ENCODE measurements at regions not wholly inside any gene's neighbourhood (a gene's known extent, or its start where the extent isn't known, plus 50 kb on each side); places are given as distances from the start of the nearest gene placed in this dataset.
A peak's percentile ranks its signal among the peaks of the same experiment; 100 is the strongest.

DNA sequence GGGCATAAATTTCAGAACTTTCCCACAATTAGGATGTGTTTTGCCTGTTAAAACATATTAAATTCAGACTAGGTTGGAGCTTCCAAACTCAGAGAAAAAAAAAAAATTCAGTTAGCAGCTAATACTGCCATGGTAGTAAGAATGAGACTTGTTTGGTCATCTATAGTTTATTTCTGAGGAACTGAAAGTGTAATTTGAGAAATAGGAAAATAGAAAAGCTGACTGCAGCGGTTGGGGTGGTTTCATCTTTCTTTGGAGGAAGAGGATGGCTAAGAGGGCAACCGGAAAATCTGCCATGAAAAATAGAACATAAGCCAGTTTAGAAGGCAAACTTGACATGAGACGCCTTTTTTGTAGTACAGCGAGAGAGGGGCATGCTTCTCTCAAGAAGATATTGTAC lies 371.2 kb upstream of the ROBO2 start:
- Histone ChIP-seq H3K9ac (ENCODE audit: low read length) (no peak overlapping the region), H3K4me2 (ENCODE audit: low read length) (peak overlapping the region; percentile 4; the same call in 1 of the 2 replicates), H3K36me3 (replicated peaks; ENCODE audit: low read depth, low read length) (peaks cover 4% of the 10 kb centered on the region), H3K9me3 (ENCODE audit: insufficient read depth, low read length) (0 out of 2 replicates have a peak, but pooled peaks cover 7% of the 10 kb centered on the region), H4K20me1 (ENCODE audit: insufficient read depth, low read length) (no peaks in the 10 kb centered on the region), H3K27ac (ENCODE audit: low read length) (no peak overlapping the region), H3K4me3 (ENCODE audit: low read length) (no peak overlapping the region), H2AFZ (ENCODE audit: low read depth, low read length) (no peak overlapping the region), H3K27me3 (ENCODE audit: low read depth, low read length) (peaks cover 2% of the 10 kb centered on the region; the same call in 1 of the 2 replicates), H3K79me2 (ENCODE audit: low read length) (no peaks in the 10 kb centered on the region), H3K4me1 (ENCODE audit: low read length) (peaks cover 17% of the 10 kb centered on the region)
- TF ChIP-seq, protein P1, sequence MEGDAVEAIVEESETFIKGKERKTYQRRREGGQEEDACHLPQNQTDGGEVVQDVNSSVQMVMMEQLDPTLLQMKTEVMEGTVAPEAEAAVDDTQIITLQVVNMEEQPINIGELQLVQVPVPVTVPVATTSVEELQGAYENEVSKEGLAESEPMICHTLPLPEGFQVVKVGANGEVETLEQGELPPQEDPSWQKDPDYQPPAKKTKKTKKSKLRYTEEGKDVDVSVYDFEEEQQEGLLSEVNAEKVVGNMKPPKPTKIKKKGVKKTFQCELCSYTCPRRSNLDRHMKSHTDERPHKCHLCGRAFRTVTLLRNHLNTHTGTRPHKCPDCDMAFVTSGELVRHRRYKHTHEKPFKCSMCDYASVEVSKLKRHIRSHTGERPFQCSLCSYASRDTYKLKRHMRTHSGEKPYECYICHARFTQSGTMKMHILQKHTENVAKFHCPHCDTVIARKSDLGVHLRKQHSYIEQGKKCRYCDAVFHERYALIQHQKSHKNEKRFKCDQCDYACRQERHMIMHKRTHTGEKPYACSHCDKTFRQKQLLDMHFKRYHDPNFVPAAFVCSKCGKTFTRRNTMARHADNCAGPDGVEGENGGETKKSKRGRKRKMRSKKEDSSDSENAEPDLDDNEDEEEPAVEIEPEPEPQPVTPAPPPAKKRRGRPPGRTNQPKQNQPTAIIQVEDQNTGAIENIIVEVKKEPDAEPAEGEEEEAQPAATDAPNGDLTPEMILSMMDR (IDR thresholded peaks at IDR 0.05; ENCODE audit: low read depth, low read length), result no peak
- TF ChIP-seq EZH2phosphoT487 (IDR thresholded peaks at IDR 0.05; ENCODE audit: low read depth), result 0 out of 2 replicates have a peak, but pooled peaks have one; percentile 38

DNA sequence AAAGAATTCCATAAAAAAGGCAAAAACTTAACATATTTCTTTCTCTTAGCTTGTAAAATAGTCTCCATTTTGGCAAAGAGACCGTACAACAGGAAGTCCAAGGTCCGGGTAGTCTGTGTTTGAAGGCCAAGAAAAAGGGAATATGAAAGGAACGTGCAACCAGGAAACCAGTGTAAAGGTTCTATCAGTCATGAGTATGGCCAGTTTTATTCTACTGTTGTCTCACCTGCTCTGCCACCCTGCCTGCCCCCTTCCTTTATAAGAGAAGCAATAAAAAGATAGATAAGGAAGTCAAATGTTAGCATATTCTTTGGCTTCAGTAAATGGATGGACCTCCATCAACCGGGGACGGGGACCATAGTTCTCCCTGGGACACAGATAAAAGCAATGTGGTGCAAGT lies 370.6 kb upstream of the ROBO2 start:
- peaks cover 2% of the 10 kb centered on the region; the same call in 1 of the 2 replicates for H3K27me3 ChIP-seq (ENCODE audit: low read depth, low read length)
- no peaks in the 10 kb centered on the region for H3K79me2 ChIP-seq (ENCODE audit: low read length)
- H3K36me3 ChIP-seq (replicated peaks; ENCODE audit: low read depth, low read length), result peaks cover 4% of the 10 kb centered on the region
- H3K4me2 ChIP-seq (ENCODE audit: low read length), result no peak overlapping the region
- no peak overlapping the region for H2AFZ ChIP-seq (ENCODE audit: low read depth, low read length)
- H3K9ac ChIP-seq (ENCODE audit: low read length), result no peak overlapping the region
- H3K4me1 ChIP-seq (ENCODE audit: low read length), result peaks cover 13% of the 10 kb centered on the region
- TF ChIP-seq EZH2phosphoT487 (IDR thresholded peaks at IDR 0.05; ENCODE audit: low read depth), result no peak
- TF ChIP-seq, protein P1 (IDR thresholded peaks at IDR 0.05; ENCODE audit: low read depth, low read length), result no peak
- H3K9me3 ChIP-seq (ENCODE audit: insufficient read depth, low read length), result 0 out of 2 replicates have a peak, but pooled peaks cover 7% of the 10 kb centered on the region
- H3K27ac ChIP-seq (ENCODE audit: low read length), result no peak overlapping the region
- H4K20me1 ChIP-seq (ENCODE audit: insufficient read depth, low read length), result no peaks in the 10 kb centered on the region
- H3K4me3 ChIP-seq (ENCODE audit: low read length), result no peak overlapping the region

DNA sequence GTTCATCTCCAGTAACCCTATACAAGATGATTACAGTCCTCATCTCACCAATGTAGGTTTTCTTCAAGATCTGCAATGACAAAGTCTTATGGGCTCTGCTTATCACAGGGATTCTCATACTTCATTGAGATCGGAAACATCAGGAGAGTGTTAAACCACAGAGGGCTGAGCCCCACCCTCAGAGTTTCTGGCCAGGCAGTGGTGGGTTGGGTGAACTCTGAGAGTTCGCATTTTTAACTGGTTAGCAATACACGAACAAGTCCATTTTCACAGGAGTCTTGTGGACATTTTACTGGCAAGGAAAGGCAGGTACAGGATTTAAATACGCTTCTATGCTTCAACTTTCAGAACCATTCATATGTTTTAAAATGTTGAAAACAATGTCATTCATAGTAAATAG lies 366.7 kb upstream of the ROBO2 start:
- H3K4me3 ChIP-seq (ENCODE audit: low read length), result no peak overlapping the region
- H3K9ac ChIP-seq (ENCODE audit: low read length), result no peak overlapping the region
- no peaks in the 10 kb centered on the region for H3K79me2 ChIP-seq (ENCODE audit: low read length)
- no peak overlapping the region for H3K27ac ChIP-seq (ENCODE audit: low read length)
- H3K4me2 ChIP-seq (ENCODE audit: low read length), result no peak overlapping the region
- TF ChIP-seq EZH2phosphoT487 (IDR thresholded peaks at IDR 0.05; ENCODE audit: low read depth), result no peak
- TF ChIP-seq, protein P1 (IDR thresholded peaks at IDR 0.05; ENCODE audit: low read depth, low read length), result no peak
- H4K20me1 ChIP-seq (ENCODE audit: insufficient read depth, low read length), result no peaks in the 10 kb centered on the region
- 0 out of 2 replicates have a peak, but pooled peaks cover 3% of the 10 kb centered on the region for H3K9me3 ChIP-seq (ENCODE audit: insufficient read depth, low read length)
- peaks cover 2% of the 10 kb centered on the region; the same call in 1 of the 2 replicates for H3K27me3 ChIP-seq (ENCODE audit: low read depth, low read length)
- H3K4me1 ChIP-seq (ENCODE audit: low read length), result peaks cover 10% of the 10 kb centered on the region
- H3K36me3 ChIP-seq (replicated peaks; ENCODE audit: low read depth, low read length), result peaks cover 3% of the 10 kb centered on the region
- no peak overlapping the region for H2AFZ ChIP-seq (ENCODE audit: low read depth, low read length)

DNA sequence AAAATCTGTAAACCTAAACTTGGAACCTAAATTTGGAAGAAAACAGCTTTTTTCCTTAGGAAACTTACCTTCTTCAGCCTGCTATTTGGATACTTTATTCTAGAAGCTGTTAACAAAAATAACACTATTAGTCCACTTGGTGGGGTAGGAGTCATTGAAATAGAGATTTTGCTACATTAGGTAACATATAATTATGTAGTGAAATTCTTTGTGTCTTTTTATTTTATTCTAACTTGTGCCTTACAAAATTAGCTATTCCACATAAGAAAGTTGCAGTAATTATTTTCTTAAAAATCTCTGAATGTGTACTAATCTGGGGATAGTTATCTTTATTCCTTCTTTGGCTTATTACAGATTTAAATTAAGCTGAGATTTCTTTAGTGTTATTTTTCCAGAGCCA lies 360.4 kb upstream of the ROBO2 start:
- H3K36me3 ChIP-seq (replicated peaks; ENCODE audit: low read depth, low read length), result no peaks in the 10 kb centered on the region
- no peaks in the 10 kb centered on the region for H3K79me2 ChIP-seq (ENCODE audit: low read length)
- no peak overlapping the region for H3K4me2 ChIP-seq (ENCODE audit: low read length)
- H2AFZ ChIP-seq (ENCODE audit: low read depth, low read length), result no peak overlapping the region
- no peak overlapping the region for H3K9ac ChIP-seq (ENCODE audit: low read length)
- no peak overlapping the region for H3K27ac ChIP-seq (ENCODE audit: low read length)
- no peaks in the 10 kb centered on the region for H4K20me1 ChIP-seq (ENCODE audit: insufficient read depth, low read length)
- no peak overlapping the region for H3K4me3 ChIP-seq (ENCODE audit: low read length)
- no peak for TF ChIP-seq EZH2phosphoT487 (IDR thresholded peaks at IDR 0.05; ENCODE audit: low read depth)
- TF ChIP-seq, protein P1 (IDR thresholded peaks at IDR 0.05; ENCODE audit: low read depth, low read length), result peak; percentile 55
- no peaks in the 10 kb centered on the region for H3K4me1 ChIP-seq (ENCODE audit: low read length)
- H3K9me3 ChIP-seq (ENCODE audit: insufficient read depth, low read length), result no peaks in the 10 kb centered on the region
- no peaks in the 10 kb centered on the region for H3K27me3 ChIP-seq (ENCODE audit: low read depth, low read length)

Measured in OCI-LY3 (cell line).